PFSK-1 (cell line): ENCODE measurements at regions not wholly inside any gene's neighbourhood (a gene's known extent, or its start where the extent isn't known, plus 50 kb on each side); places are given as distances from the start of the nearest gene placed in this dataset.

Experiments used
- FOXP2 ChIP-seq: optimal IDR thresholded peaks from 2 replicates; pipeline ENCODE3; 2011; ENCODE audit warnings: borderline replicate concordance, control low read depth, inconsistent platforms; ENCODE audit not compliant: insufficient read depth; ENCODE audit errors: extremely low read length, extremely low read depth
- POLR2AphosphoS5 ChIP-seq: IDR thresholded peaks from 2 replicates; pipeline ENCODE4 v1.6.1; 2012; ENCODE audit warnings: low read depth, mild to moderate bottlenecking, control low read depth, low read length, moderate library complexity
- SIN3A ChIP-seq: IDR thresholded peaks from 2 replicates; pipeline ENCODE4 v1.6.1; 2012; ENCODE audit warnings: mild to moderate bottlenecking, low read length, moderate library complexity, borderline replicate concordance; ENCODE audit not compliant: insufficient read depth
- TAF1 ChIP-seq: IDR thresholded peaks from 2 replicates; pipeline ENCODE4 v1.6.1; 2012; ENCODE audit warnings: low read length, control low read depth, borderline replicate concordance; ENCODE audit not compliant: insufficient read depth
- TF ChIP-seq, protein P1 (sequence below), 2 experiments: IDR thresholded peaks; 2 replicates each; pipeline versions ENCODE4 v1.6.1 to v1.8.0; 2011 to 2012; ENCODE audit warnings: low read depth in 2 of 2, low read length in 2 of 2, control low read depth in 1 of 2, inconsistent platforms in 1 of 2, mild to moderate bottlenecking in 1 of 2, moderate library complexity in 1 of 2; ENCODE audit not compliant: insufficient read depth in 1 of 2

DNA sequence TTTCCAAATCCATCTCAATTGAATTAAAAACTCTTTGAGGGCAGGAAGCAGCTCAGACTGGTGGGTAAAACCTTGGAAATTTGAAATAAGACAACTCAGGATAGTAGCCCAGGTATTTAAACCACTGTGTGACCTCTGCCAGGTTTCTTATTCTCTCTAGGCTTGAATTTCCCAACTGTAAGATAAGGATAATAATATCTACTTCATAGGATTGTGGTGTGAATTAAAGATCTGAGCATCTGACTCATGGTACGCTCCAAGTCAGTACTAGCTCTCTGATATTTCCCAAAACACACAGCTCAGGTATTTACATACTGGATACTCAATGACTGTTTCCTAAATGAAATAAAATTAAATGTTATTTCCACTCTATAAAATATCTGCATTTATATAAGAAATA is 337.2 kb downstream of the LTN1 start:
- TF ChIP-seq TAF1 (no peak), FOXP2 (no peak), SIN3A (no peak), POLR2AphosphoS5 (no peak)
- TF ChIP-seq, protein P1, sequence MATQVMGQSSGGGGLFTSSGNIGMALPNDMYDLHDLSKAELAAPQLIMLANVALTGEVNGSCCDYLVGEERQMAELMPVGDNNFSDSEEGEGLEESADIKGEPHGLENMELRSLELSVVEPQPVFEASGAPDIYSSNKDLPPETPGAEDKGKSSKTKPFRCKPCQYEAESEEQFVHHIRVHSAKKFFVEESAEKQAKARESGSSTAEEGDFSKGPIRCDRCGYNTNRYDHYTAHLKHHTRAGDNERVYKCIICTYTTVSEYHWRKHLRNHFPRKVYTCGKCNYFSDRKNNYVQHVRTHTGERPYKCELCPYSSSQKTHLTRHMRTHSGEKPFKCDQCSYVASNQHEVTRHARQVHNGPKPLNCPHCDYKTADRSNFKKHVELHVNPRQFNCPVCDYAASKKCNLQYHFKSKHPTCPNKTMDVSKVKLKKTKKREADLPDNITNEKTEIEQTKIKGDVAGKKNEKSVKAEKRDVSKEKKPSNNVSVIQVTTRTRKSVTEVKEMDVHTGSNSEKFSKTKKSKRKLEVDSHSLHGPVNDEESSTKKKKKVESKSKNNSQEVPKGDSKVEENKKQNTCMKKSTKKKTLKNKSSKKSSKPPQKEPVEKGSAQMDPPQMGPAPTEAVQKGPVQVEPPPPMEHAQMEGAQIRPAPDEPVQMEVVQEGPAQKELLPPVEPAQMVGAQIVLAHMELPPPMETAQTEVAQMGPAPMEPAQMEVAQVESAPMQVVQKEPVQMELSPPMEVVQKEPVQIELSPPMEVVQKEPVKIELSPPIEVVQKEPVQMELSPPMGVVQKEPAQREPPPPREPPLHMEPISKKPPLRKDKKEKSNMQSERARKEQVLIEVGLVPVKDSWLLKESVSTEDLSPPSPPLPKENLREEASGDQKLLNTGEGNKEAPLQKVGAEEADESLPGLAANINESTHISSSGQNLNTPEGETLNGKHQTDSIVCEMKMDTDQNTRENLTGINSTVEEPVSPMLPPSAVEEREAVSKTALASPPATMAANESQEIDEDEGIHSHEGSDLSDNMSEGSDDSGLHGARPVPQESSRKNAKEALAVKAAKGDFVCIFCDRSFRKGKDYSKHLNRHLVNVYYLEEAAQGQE (IDR thresholded peaks at IDR 0.05; ENCODE audit: insufficient read depth in 1 of 2, low read depth in 2 of 2, low read length in 2 of 2): no peak

DNA sequence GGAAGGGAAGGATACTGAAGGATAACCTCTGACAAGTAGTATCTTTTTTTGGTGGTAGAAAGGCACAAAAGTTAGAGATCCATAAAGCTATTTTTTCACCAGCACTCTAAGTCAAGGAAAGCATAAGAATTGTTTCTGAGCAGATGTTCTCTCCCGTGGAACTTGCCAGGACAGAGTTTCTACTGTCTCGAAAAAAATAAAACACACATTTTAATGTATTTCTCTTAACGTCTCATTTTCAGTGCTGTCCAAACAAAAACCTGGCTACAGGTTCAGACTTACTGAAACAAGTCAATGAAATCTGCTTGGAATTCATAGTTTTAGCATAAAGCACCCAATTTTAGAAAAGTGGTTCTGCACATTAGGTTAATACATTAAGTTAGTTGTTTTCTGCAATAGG is 338.3 kb downstream of the LTN1 start:
- no peak for TF ChIP-seq SIN3A
- no peak for TF ChIP-seq FOXP2
- TF ChIP-seq POLR2AphosphoS5: no peak
- TF ChIP-seq, protein P1 (IDR thresholded peaks at IDR 0.05; ENCODE audit: insufficient read depth in 1 of 2, low read depth in 2 of 2, low read length in 2 of 2): no peak
- no peak for TF ChIP-seq TAF1

DNA sequence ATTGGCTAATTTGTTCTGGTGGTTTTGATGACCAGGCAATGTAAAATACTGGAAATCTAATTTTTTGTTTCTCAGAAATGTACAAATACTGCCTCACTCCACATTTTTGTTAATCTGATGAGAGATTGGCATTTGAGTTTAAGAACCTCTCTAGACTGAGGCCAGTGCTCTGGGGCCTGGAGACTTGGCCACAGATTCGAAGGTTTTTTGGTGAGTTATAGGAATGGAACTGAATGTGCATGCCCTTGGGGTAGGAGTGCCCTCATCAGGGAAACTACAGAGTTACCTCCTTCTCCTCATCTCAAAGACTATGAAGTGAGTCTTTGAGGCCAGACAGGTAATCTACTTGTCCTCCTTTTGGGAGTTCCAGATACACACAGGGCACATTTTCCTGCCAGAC is 347.9 kb downstream of the LTN1 start:
- TF ChIP-seq FOXP2: no peak
- no peak for TF ChIP-seq SIN3A

DNA sequence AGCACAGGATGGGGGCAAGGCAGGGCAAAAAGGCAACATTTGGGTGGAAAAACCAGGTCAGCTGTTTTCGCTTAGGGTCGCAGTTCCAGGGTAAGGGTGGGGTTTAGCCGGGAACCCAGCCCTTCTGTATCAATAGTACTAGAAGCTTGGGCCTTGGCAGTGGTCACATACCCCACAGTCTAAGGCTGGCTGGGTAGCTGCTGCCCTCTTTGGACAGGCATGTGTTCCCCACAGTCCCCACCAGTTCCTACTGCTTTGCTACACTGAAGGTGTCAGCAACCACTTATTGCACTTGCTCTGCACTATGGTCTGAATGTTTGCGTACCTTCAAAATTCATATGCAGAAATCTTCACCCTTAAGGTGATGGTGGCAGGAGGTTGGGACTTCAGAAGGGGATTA is 349.8 kb downstream of the LTN1 start:
- TF ChIP-seq SIN3A (no peak), FOXP2 (no peak), POLR2AphosphoS5 (no peak), TAF1 (no peak)
- TF ChIP-seq, protein P1 (IDR thresholded peaks at IDR 0.05; ENCODE audit: insufficient read depth in 1 of 2, low read depth in 2 of 2, low read length in 2 of 2): no peak

DNA sequence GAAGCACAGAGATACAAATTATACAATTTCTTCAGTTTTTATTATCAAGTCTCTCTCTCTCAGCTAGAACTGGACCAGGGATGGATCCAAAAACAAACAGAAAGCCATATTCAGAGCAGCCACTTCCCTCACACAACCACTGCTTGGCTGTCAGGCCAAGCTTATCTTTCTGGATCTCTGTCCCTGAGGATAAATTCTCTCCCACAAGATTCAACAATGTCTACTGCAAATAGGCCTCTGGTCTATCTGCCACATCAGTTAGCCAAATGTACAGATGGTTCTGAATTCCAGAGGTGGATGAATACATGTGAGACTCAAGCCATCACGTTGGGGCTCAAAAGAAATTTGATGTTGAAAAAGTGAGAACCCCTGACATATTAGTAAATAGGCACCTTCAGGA is 350.9 kb downstream of the LTN1 start:
- TF ChIP-seq FOXP2 (no peak), POLR2AphosphoS5 (no peak), SIN3A (no peak), TAF1 (no peak)
- TF ChIP-seq, protein P1 (IDR thresholded peaks at IDR 0.05; ENCODE audit: insufficient read depth in 1 of 2, low read depth in 2 of 2, low read length in 2 of 2): no peak
